ENCODE measurements at regions not wholly inside any gene's neighbourhood (a gene's known extent, or its start where the extent isn't known, plus 50 kb on each side); places are given as distances from the start of the nearest gene placed in this dataset.

DNA sequence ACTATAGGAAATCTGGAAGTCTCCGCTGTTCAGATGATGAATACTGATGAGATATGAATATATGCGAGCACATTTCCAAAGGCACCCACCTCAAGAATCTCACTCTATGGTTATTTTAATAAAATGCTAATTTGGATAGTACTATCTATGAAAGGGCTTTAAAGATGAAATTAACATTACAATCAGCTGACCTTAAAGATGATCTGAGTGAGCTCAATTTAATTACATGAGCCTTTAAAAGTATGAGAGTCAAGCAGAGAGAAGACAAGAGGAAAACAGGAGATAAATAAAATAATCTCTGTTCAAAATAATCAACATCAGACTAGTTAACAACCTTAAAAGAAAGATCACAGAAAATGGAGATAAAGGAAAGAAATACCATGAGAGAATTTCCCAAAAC, 474.1 kb upstream of the TUSC1 start:
- Histone ChIP-seq H3K4me1 (ENCODE audit: control insufficient read depth, low read length) (no peaks in the 10 kb centered on the region), H3K9me3 (ENCODE audit: control insufficient read depth, insufficient read depth, low read length) (no peaks in the 10 kb centered on the region), H3K27ac (ENCODE audit: low read depth, low read length) (no peak overlapping the region), H3K9me2 (replicated peaks; ENCODE audit: control insufficient read depth, low read length) (no peaks in the 10 kb centered on the region), H4K20me1 (ENCODE audit: control insufficient read depth, insufficient read depth, low read depth, low read length) (no peaks in the 10 kb centered on the region), H3K4me3 (ENCODE audit: low read length) (no peak overlapping the region), H3K36me3 (ENCODE audit: control insufficient read depth, low read length) (no peaks in the 10 kb centered on the region), H3K4me2 (ENCODE audit: low read length) (no peak overlapping the region), H3F3A (ENCODE audit: control insufficient read depth, insufficient read depth) (no peaks in the 10 kb centered on the region), H3K79me2 (ENCODE audit: control insufficient read depth, low read length) (no peaks in the 10 kb centered on the region), H3K27me3 (ENCODE audit: control insufficient read depth, low read length) (no peaks in the 10 kb centered on the region)
- TF ChIP-seq EZH2phosphoT487 (IDR thresholded peaks at IDR 0.05; ENCODE audit: borderline replicate concordance, low read length): no peak
- no peak for TF ChIP-seq CTCF (IDR thresholded peaks at IDR 0.05; ENCODE audit: low read depth, low read length, poor library complexity, severe bottlenecking)

- no peaks in the 10 kb centered on the region for H4K20me1 ChIP-seq (ENCODE audit: control insufficient read depth, insufficient read depth, low read depth, low read length)
- no peaks in the 10 kb centered on the region for H3K9me3 ChIP-seq (ENCODE audit: control insufficient read depth, insufficient read depth, low read length)
- H3F3A ChIP-seq (ENCODE audit: control insufficient read depth, insufficient read depth): no peaks in the 10 kb centered on the region
- H3K9me2 ChIP-seq (replicated peaks; ENCODE audit: control insufficient read depth, low read length): no peaks in the 10 kb centered on the region
- H3K4me3 ChIP-seq (ENCODE audit: low read length): no peak overlapping the region
- no peaks in the 10 kb centered on the region for H3K79me2 ChIP-seq (ENCODE audit: control insufficient read depth, low read length)
- H3K27ac ChIP-seq (ENCODE audit: low read depth, low read length): no peak overlapping the region
- TF ChIP-seq EZH2phosphoT487 (IDR thresholded peaks at IDR 0.05; ENCODE audit: borderline replicate concordance, low read length) (no peak), CTCF (IDR thresholded peaks at IDR 0.05; ENCODE audit: low read depth, low read length, poor library complexity, severe bottlenecking) (no peak)
- H3K36me3 ChIP-seq (ENCODE audit: control insufficient read depth, low read length): no peaks in the 10 kb centered on the region
- H3K27me3 ChIP-seq (ENCODE audit: control insufficient read depth, low read length): no peaks in the 10 kb centered on the region
- no peaks in the 10 kb centered on the region for H3K4me1 ChIP-seq (ENCODE audit: control insufficient read depth, low read length)
- H3K4me2 ChIP-seq (ENCODE audit: low read length): no peak overlapping the region
These were observed 469.9 kb upstream of the TUSC1 start for GRCh38 chr9:26148128-26148527.

- H3K9me2 ChIP-seq (replicated peaks; ENCODE audit: control insufficient read depth, low read length): no peaks in the 10 kb centered on the region
- H3K9me3 ChIP-seq (ENCODE audit: control insufficient read depth, insufficient read depth, low read length): no peaks in the 10 kb centered on the region
- no peak overlapping the region for H3K4me2 ChIP-seq (ENCODE audit: low read length)
- H3F3A ChIP-seq (ENCODE audit: control insufficient read depth, insufficient read depth): no peaks in the 10 kb centered on the region
- H3K4me1 ChIP-seq (ENCODE audit: control insufficient read depth, low read length): no peaks in the 10 kb centered on the region
- TF ChIP-seq EZH2phosphoT487 (IDR thresholded peaks at IDR 0.05; ENCODE audit: borderline replicate concordance, low read length) (no peak), CTCF (IDR thresholded peaks at IDR 0.05; ENCODE audit: low read depth, low read length, poor library complexity, severe bottlenecking) (no peak)
- H3K4me3 ChIP-seq (ENCODE audit: low read length): no peak overlapping the region
- H3K27me3 ChIP-seq (ENCODE audit: control insufficient read depth, low read length): no peaks in the 10 kb centered on the region
- no peaks in the 10 kb centered on the region for H4K20me1 ChIP-seq (ENCODE audit: control insufficient read depth, insufficient read depth, low read depth, low read length)
- no peaks in the 10 kb centered on the region for H3K36me3 ChIP-seq (ENCODE audit: control insufficient read depth, low read length)
- no peaks in the 10 kb centered on the region for H3K79me2 ChIP-seq (ENCODE audit: control insufficient read depth, low read length)
- H3K27ac ChIP-seq (ENCODE audit: low read depth, low read length): no peak overlapping the region
These were observed 467.7 kb upstream of the TUSC1 start for GRCh38 chr9:26145938-26146337.

- H3K36me3 ChIP-seq (ENCODE audit: control insufficient read depth, low read length): no peaks in the 10 kb centered on the region
These were observed 464.4 kb upstream of the TUSC1 start for GRCh38 chr9:26142631-26143030.

More at GRCh38 chr9:26142631-26143030, 464.4 kb upstream of the TUSC1 start:
- Histone ChIP-seq H3K27ac (ENCODE audit: low read depth, low read length) (no peak overlapping the region), H3K4me3 (ENCODE audit: low read length) (no peak overlapping the region), H3F3A (ENCODE audit: control insufficient read depth, insufficient read depth) (no peaks in the 10 kb centered on the region), H3K9me2 (replicated peaks; ENCODE audit: control insufficient read depth, low read length) (no peaks in the 10 kb centered on the region; the same call in 1 of the 2 replicates), H3K4me2 (ENCODE audit: low read length) (no peak overlapping the region), H3K4me1 (ENCODE audit: control insufficient read depth, low read length) (no peaks in the 10 kb centered on the region), H4K20me1 (ENCODE audit: control insufficient read depth, insufficient read depth, low read depth, low read length) (no peaks in the 10 kb centered on the region), H3K9me3 (ENCODE audit: control insufficient read depth, insufficient read depth, low read length) (no peaks in the 10 kb centered on the region), H3K79me2 (ENCODE audit: control insufficient read depth, low read length) (no peaks in the 10 kb centered on the region), H3K27me3 (ENCODE audit: control insufficient read depth, low read length) (no peaks in the 10 kb centered on the region)
- no peak for TF ChIP-seq CTCF (IDR thresholded peaks at IDR 0.05; ENCODE audit: low read depth, low read length, poor library complexity, severe bottlenecking)
- no peak for TF ChIP-seq EZH2phosphoT487 (IDR thresholded peaks at IDR 0.05; ENCODE audit: borderline replicate concordance, low read length)
